DND-41 (cell line): ENCODE measurements at regions not wholly inside any gene's neighbourhood (a gene's known extent, or its start where the extent isn't known, plus 50 kb on each side); places are given as distances from the start of the nearest gene placed in this dataset.

Source experiments
- ATAC-seq: fragments of 200-7000 bp; cut with Tn5 transposase; 3 replicates; pipeline ENCODE4 v1.9.1; 2021; ENCODE audit warnings: low read depth; ENCODE audit not compliant: insufficient read depth
- DNase-seq: peaks from one replicate; pipeline ENCODE4 v3.0.0-alpha.2; 2020
- H2AFZ ChIP-seq: 2 replicates; pipeline ENCODE4 v1.6.0; 2012; ENCODE audit warnings: low read depth, low read length
- H3K27ac ChIP-seq: 2 replicates; pipeline ENCODE4 v1.5.1; 2012; ENCODE audit warnings: low read length, inconsistent platforms
- H3K27me3 ChIP-seq: fragments of 200-600 bp; sonication (generic); 2 replicates; pipeline ENCODE4 v1.6.0; 2012; ENCODE audit warnings: low read length, mild to moderate bottlenecking, inconsistent platforms; ENCODE audit not compliant: insufficient read depth, poor library complexity
- H3K36me3 ChIP-seq: 2 replicates; pipeline ENCODE4 v1.5.1; 2012; ENCODE audit warnings: low read length, inconsistent platforms; ENCODE audit not compliant: insufficient read depth
- H3K4me1 ChIP-seq: 2 replicates; pipeline ENCODE4 v1.5.1; 2012; ENCODE audit warnings: mild to moderate bottlenecking, low read length; ENCODE audit not compliant: insufficient read depth
- H3K4me2 ChIP-seq: 2 replicates; pipeline ENCODE4 v1.6.0; 2012; ENCODE audit warnings: mild to moderate bottlenecking, moderate library complexity, low read length, inconsistent platforms; ENCODE audit not compliant: insufficient read depth
- H3K4me3 ChIP-seq, 2 experiments: fragments of 200-600 bp in 1 of 2; shearing (Covaris generic) in 1 of 2; 2 replicates each; pipeline ENCODE4 v1.5.1; 2012 to 2016; ENCODE audit warnings: inconsistent platforms in 2 of 2, low read length in 2 of 2, mild to moderate bottlenecking in 2 of 2, low read depth in 1 of 2, moderate library complexity in 1 of 2
- H3K79me2 ChIP-seq: 2 replicates; pipeline ENCODE4 v1.6.0; 2012; ENCODE audit warnings: low read length, inconsistent platforms; ENCODE audit not compliant: insufficient read depth
- H3K9ac ChIP-seq: 2 replicates; pipeline ENCODE4 v1.6.0; 2012; ENCODE audit warnings: low read depth, mild to moderate bottlenecking, inconsistent platforms, low read length, moderate library complexity
- H3K9me3 ChIP-seq: 2 replicates; pipeline ENCODE4 v1.5.1; 2012; ENCODE audit warnings: low read length, moderate library complexity, mild to moderate bottlenecking, inconsistent platforms; ENCODE audit not compliant: insufficient read depth, severe bottlenecking
- H4K20me1 ChIP-seq: 2 replicates; pipeline ENCODE4 v1.6.0; 2012; ENCODE audit warnings: low read length; ENCODE audit not compliant: insufficient read depth
- CTCF ChIP-seq: IDR thresholded peaks from 2 replicates; pipeline ENCODE4 v1.5.1; 2012; ENCODE audit warnings: borderline replicate concordance, low read length, moderate library complexity, mild to moderate bottlenecking; ENCODE audit not compliant: poor library complexity, severe bottlenecking; ENCODE audit errors: extremely low read depth
- EZH2 ChIP-seq: IDR thresholded peaks from 3 replicates; pipeline ENCODE4 v1.6.1; 2012; ENCODE audit warnings: borderline replicate concordance, low read depth, mild to moderate bottlenecking, moderate library complexity, low read length, inconsistent platforms; ENCODE audit not compliant: severe bottlenecking

- Histone ChIP-seq H3K4me2 (no peak overlapping the region), H3K9me3 (no peaks in the 10 kb centered on the region), H3K27ac (no peak overlapping the region), H3K4me3 (no peak overlapping the region), H3K4me1 (no peaks in the 10 kb centered on the region), H3K9ac (no peak overlapping the region), H3K79me2 (no peaks in the 10 kb centered on the region), H4K20me1 (no peaks in the 10 kb centered on the region), H2AFZ (no peak overlapping the region), H3K27me3 (no peaks in the 10 kb centered on the region), H3K36me3 (no peaks in the 10 kb centered on the region)
- ATAC-seq (no peak), DNase-seq (no peak)
- TF ChIP-seq CTCF: no peak
- no peak for TF ChIP-seq EZH2
Observed at GRCh38 chr2:20519309-20519708, 72.4 kb downstream of the RHOB start.

GRCh38 chr2:20520128-20520527, 73.3 kb downstream of the RHOB start:
- H3K79me2 ChIP-seq: no peaks in the 10 kb centered on the region
- H3K4me1 ChIP-seq: no peaks in the 10 kb centered on the region
- H3K4me3 ChIP-seq: no peak overlapping the region
- no peak overlapping the region for H3K9ac ChIP-seq
- no peaks in the 10 kb centered on the region for H3K27me3 ChIP-seq
- no peaks in the 10 kb centered on the region for H3K9me3 ChIP-seq
- H4K20me1 ChIP-seq: no peaks in the 10 kb centered on the region
- no peak overlapping the region for H3K4me2 ChIP-seq
- H2AFZ ChIP-seq: no peak overlapping the region
- DNase-seq: no peak
- no peak for ATAC-seq
- no peak overlapping the region for H3K27ac ChIP-seq
- no peak for TF ChIP-seq CTCF
- no peak for TF ChIP-seq EZH2
- H3K36me3 ChIP-seq: no peaks in the 10 kb centered on the region

- no peak for ATAC-seq
- no peak overlapping the region for H3K27ac ChIP-seq
Observed at GRCh38 chr2:20521193-20521592, 74.3 kb downstream of the RHOB start.

More at GRCh38 chr2:20521193-20521592, 74.3 kb downstream of the RHOB start:
- Histone ChIP-seq H3K9ac (no peak overlapping the region), H4K20me1 (no peaks in the 10 kb centered on the region), H3K4me2 (no peak overlapping the region), H2AFZ (no peak overlapping the region), H3K27me3 (no peaks in the 10 kb centered on the region), H3K4me3 (no peak overlapping the region), H3K79me2 (no peaks in the 10 kb centered on the region), H3K9me3 (no peaks in the 10 kb centered on the region), H3K4me1 (no peaks in the 10 kb centered on the region), H3K36me3 (no peaks in the 10 kb centered on the region)
- TF ChIP-seq EZH2 (no peak), CTCF (no peak)
- no peak for DNase-seq
